OCI-LY3 (cell line): ENCODE measurements at regions not wholly inside any gene's neighbourhood (a gene's known extent, or its start where the extent isn't known, plus 50 kb on each side); places are given as distances from the start of the nearest gene placed in this dataset.

Experiments
- CTCF ChIP-seq: fragments of 200-600, 300-600 bp; sonication (generic); IDR thresholded peaks from 2 replicates; pipeline ENCODE4 v1.5.1; 2014; ENCODE audit warnings: antibody characterized with exemption, low read length, low read depth
- EZH2phosphoT487 ChIP-seq: fragments of 200-600 bp; shearing (Covaris generic); IDR thresholded peaks from 2 replicates; pipeline ENCODE4 v1.6.1; 2018; ENCODE audit warnings: antibody characterized with exemption, mixed run types, low read depth

DNA sequence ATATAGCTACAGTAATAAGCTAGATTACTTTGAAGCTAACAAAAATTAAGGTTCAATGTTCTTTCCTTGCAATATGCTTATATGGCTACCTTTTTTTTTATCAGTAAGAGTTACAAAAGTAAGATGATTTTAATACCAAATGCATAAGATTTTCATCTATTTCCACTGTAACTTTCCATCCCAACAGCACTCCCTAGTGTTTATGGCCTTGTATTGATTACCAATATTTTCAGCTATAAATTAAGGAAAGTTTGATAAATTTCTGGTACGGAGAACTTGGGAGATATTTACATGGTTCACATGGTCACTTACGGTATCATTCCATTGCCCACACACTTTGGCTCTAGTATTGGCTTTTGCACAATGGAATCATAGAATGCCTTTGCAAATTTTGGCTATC lies 448.9 kb upstream of the PABPC4L start:
- peak; percentile 39 for TF ChIP-seq CTCF
- no peak for TF ChIP-seq EZH2phosphoT487
